ENCODE measurements at regions not wholly inside any gene's neighbourhood (a gene's known extent, or its start where the extent isn't known, plus 50 kb on each side); places are given as distances from the start of the nearest gene placed in this dataset.

DNA sequence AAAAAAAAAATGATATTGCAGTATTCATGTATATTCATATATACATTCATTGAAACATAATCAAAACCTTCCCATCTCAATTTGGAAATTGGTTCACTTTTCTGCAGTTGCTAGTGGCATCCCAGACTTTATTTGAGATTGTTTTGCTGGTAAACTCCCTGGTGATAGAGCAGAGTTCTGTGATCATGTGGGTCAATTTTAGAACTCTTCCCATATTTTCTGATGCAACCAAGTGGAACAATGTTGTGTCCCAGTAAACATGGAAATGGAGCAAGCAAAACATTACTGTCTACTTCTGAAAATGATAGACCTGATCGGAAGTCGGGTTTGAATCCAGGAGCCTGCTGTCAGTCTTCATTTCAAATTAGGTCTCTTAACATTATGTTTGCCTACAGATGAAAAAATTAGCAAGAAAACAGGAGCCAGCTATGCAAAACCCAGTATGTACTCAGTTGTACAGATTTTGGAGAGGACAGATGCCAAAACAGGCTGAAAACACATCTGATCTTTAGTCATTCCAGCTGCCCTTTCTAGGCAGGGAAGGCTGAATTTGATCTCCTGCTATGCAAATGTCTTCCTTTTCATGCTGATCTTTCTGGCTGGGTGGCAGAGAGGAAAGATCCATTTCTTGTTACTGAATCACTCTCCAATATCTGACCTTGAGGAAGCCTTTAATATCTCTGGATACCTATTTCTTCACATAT is 786.6 kb upstream of the SOX9 start:
- DNase-seq (ENCODE audit: low spot score): no peak

- DNase-seq (ENCODE audit: low spot score): no peak
These were observed 785.6 kb upstream of the SOX9 start for GRCh38 chr17:71335212-71335611.

DNA sequence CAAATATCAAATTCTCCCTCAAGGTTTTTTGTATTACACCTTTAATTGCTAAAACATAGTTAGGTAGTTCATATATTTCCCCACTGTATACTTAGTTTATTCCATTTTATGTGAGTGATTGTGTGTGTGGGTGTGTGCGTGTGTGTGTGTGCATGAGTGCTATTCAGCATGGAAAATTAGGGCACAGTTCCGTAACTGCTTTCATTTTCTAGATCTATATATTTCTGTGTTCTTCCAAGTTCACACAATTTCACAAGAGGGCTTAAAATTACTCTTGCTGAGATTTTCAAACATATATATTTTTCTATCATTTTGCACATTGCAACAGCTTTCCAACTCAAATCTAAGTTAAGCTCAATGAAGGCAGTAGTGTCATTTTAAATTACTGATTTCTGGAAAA is 782.9 kb upstream of the SOX9 start:
- DNase-seq (ENCODE audit: low spot score): no peak

DNA sequence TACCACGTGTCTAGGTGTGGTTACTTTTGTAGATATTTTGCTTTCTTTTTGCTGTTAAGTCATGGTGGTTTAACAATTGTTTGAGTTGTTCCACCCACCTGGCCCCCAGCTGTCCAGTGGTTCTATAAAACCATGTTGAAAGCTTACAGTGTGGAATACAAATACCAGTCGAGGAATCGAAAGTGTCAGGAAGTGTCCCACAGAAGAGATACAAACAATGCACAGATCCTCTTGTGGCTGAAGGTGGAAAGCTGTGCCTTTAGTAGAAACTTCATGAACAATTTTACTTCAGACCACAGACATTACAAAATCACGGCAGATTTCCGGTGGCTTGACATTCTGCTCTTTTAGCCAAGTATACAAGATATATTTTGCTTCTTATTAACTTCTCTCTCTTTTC is 782.4 kb upstream of the SOX9 start:
- no peak for DNase-seq (ENCODE audit: low spot score)

- no peak for DNase-seq (ENCODE audit: low spot score)
These were observed 781.6 kb upstream of the SOX9 start for GRCh38 chr17:71339206-71339605.

DNA sequence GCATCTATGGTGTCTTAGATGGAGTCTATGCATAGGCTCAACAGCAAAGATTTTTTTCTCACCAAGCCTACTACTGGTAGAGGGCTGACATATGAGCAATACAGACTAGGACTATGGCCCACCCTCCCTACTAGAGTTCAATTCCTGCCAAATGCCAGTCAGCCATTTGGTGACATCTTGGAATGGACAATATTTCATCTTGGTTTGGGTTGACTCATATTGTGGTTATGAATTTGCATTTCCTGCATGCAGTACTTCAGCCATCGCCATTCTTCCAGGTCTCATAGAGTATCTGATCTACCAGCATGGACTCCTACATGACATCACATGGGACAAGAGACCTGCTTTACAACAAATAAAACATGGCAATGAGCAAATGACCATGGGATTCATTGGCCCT is 778.1 kb upstream of the SOX9 start:
- DNase-seq (ENCODE audit: low spot score): no peak

- DNase-seq (ENCODE audit: low spot score): no peak
These were observed 770.8 kb upstream of the SOX9 start for GRCh38 chr17:71349908-71350600.

GRCh38 chr17:71360301-71360700 is 760.5 kb upstream of the SOX9 start:
- no peak for DNase-seq (ENCODE audit: low spot score)

GRCh38 chr17:71361656-71362450 is 759.0 kb upstream of the SOX9 start:
- DNase-seq (ENCODE audit: low spot score): no peak

- DNase-seq (ENCODE audit: low spot score): no peak
These were observed 757.2 kb upstream of the SOX9 start for GRCh38 chr17:71363661-71364060.

GRCh38 chr17:71371809-71372208 is 749.0 kb upstream of the SOX9 start:
- DNase-seq (ENCODE audit: low spot score): no peak

DNA sequence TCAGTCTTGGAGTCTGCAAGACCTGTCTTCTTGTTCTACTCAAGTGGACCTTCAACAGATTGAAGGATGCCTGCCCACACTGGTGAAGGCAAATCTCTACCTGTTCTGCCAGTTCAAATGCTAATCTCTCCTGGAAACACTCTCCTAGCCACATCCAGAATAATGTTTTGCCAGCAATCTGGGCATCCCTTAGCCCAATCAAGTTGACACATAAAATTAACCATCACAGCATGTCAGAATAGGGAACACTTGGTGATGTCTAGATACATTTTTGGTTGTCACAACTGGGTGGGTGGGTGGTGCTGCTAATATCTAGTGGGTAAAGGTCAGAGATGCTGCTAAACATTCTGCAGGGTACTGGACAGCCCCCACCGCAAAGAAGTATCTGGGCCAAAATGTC is 744.9 kb upstream of the SOX9 start:
- DNase-seq (ENCODE audit: low spot score): no peak

DNA sequence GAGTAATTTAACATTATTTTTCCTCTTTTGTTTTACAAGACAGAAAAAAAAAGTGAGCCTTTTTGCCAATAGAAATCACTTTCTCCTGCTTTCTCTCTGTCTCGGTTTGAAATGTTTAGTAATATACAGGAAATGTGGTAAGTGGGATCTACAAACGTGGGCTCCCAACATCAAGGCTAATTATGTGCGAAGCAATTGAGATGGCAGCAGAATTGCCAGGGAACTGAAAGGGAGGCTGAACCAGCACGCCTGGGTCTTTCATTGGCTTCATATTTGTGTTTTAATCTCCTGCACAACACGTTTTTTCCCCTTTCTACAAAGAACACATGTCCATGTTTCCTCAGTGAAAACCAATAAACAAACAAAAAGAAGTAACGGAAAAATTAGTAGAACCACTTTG is 743.9 kb upstream of the SOX9 start:
- no peak for DNase-seq (ENCODE audit: low spot score)

DNA sequence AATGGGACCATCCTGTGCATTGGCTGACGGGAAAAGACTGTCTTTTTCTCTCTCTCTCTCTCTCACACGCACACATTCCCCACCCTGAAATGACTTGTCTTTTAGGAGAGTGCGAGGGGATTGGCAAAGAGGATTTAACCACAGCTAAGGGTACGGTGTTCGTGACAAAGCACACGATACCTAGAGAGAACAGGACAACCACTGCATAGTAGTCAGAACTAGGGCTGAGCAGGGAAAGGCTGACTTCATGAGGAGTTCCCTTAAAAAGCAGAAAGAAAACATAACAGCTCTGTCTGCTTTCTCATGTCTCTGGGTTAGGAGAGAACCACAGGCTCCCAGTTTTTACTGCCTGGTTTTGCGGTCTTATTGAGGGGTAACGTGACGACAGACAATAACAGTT is 742.8 kb upstream of the SOX9 start:
- no peak for DNase-seq (ENCODE audit: low spot score)

GRCh38 chr17:71378741-71379140 is 742.1 kb upstream of the SOX9 start:
- no peak for DNase-seq (ENCODE audit: low spot score)

- no peak for DNase-seq (ENCODE audit: low spot score)
These were observed 741.3 kb upstream of the SOX9 start for GRCh38 chr17:71379512-71379911.

GRCh38 chr17:71380535-71380934 is 740.3 kb upstream of the SOX9 start:
- no peak for DNase-seq (ENCODE audit: low spot score)

GRCh38 chr17:71380936-71381335 is 739.9 kb upstream of the SOX9 start:
- DNase-seq (ENCODE audit: low spot score): no peak

- no peak for DNase-seq (ENCODE audit: low spot score)
These were observed 737.7 kb upstream of the SOX9 start for GRCh38 chr17:71383091-71383490.

DNA sequence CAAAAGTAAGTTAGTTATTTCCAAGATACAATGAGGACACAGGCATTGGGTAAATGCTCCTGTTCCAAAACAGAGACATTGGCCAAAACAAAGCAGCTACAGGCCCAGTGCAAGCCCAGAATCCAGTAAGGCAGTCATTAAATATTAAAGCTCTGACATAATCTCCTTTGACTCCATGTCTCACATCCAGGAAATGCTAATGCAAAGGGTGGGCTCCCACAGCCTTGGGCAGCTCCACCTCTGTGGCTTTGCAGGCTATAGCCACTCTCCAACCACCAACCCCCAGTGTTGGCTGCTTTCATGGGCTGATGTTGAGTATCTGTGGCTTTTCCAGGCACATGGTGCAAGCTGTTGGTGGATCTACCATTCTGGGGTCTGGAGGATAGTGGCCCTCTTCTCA is 733.4 kb upstream of the SOX9 start:
- no peak for DNase-seq (ENCODE audit: low spot score)

GRCh38 chr17:71392715-71393567 is 727.9 kb upstream of the SOX9 start:
- DNase-seq (ENCODE audit: low spot score): no peak

GRCh38 chr17:71395901-71396300 is 724.9 kb upstream of the SOX9 start:
- no peak for DNase-seq (ENCODE audit: low spot score)
